Nephron (organoid): ENCODE measurements at regions not wholly inside any gene's neighbourhood (a gene's known extent, or its start where the extent isn't known, plus 50 kb on each side); places are given as distances from the start of the nearest gene placed in this dataset.
"Not testable (repeated sequence)": the region's sequence is repeated elsewhere in the genome, so short reads cannot be mapped to it uniquely, and the experiment has no call there.

Source experiments
- H3K27ac Mint-ChIP-seq, 3 experiments: 2 replicates each; pipeline ENCODE4 v1.8.0; 2020; ENCODE audit warnings: mixed read lengths in 3 of 3, mild to moderate bottlenecking in 2 of 3, moderate library complexity in 1 of 3
- H3K27me3 Mint-ChIP-seq: 2 replicates; pipeline ENCODE4 v1.8.0; 2021; ENCODE audit warnings: low read depth, mild to moderate bottlenecking, moderate library complexity, mixed read lengths
- H3K36me3 Mint-ChIP-seq: 2 replicates; pipeline ENCODE4 v1.8.0; 2020; ENCODE audit warnings: low read depth, mixed read lengths
- H3K4me1 Mint-ChIP-seq: 2 replicates; pipeline ENCODE4 v1.8.0; 2020; ENCODE audit warnings: mixed read lengths
- H3K4me3 Mint-ChIP-seq, 3 experiments: 2 replicates each; pipeline ENCODE4 v1.8.0; 2020; ENCODE audit warnings: mild to moderate bottlenecking in 3 of 3, mixed read lengths in 3 of 3, moderate library complexity in 2 of 3
- H3K9me3 Mint-ChIP-seq: 2 replicates; pipeline ENCODE4 v1.8.0; 2020; ENCODE audit warnings: mixed read lengths
- CTCF ChIP-seq, 3 experiments: fragments of 200-600 bp; sonication (generic); IDR thresholded peaks; one replicate each; pipeline ENCODE4 v1.5.0; 2021; ENCODE audit warnings: antibody characterized with exemption in 3 of 3; ENCODE audit not compliant: unreplicated experiment in 3 of 3

GRCh38 chr12:47340411-47341015 lies 260.8 kb upstream of the AMIGO2 start:
- no peaks in the 10 kb centered on the region for H3K36me3 Mint-ChIP-seq
- H3K9me3 Mint-ChIP-seq, result peaks cover 11% of the 10 kb centered on the region
- no peak overlapping the region for H3K4me3 Mint-ChIP-seq
- H3K4me1 Mint-ChIP-seq, result no peaks in the 10 kb centered on the region
- no peaks in the 10 kb centered on the region for H3K27me3 Mint-ChIP-seq
- no peak for TF ChIP-seq CTCF (IDR thresholded peaks at IDR 0.05; ENCODE audit: unreplicated experiment in 3 of 3)
- H3K27ac Mint-ChIP-seq, result no peak overlapping the region

GRCh38 chr12:47337581-47337980 lies 257.8 kb upstream of the AMIGO2 start:
- Mint-ChIP-seq H3K4me1 (no peaks in the 10 kb centered on the region), H3K27ac (no peak overlapping the region)
- TF ChIP-seq CTCF (IDR thresholded peaks at IDR 0.05; ENCODE audit: unreplicated experiment in 3 of 3), result no peak

GRCh38 chr12:47333271-47333858 lies 253.6 kb upstream of the AMIGO2 start:
- not testable (repeated sequence) for H3K4me3 Mint-ChIP-seq, H3K36me3 Mint-ChIP-seq, H3K27me3 Mint-ChIP-seq, H3K4me1 Mint-ChIP-seq, H3K27ac Mint-ChIP-seq
- peaks cover 11% of the 10 kb centered on the region for H3K9me3 Mint-ChIP-seq

More at GRCh38 chr12:47337581-47337980, 257.8 kb upstream of the AMIGO2 start:
- Mint-ChIP-seq H3K36me3 (no peaks in the 10 kb centered on the region), H3K27me3 (no peaks in the 10 kb centered on the region), H3K4me3 (no peak overlapping the region), H3K9me3 (peaks cover 11% of the 10 kb centered on the region)

GRCh38 chr12:47328831-47329545 lies 249.2 kb upstream of the AMIGO2 start:
- Mint-ChIP-seq H3K9me3 (no peaks in the 10 kb centered on the region), H3K4me1 (no peaks in the 10 kb centered on the region), H3K36me3 (no peaks in the 10 kb centered on the region), H3K27me3 (no peaks in the 10 kb centered on the region), H3K4me3 (no peak overlapping the region), H3K27ac (no peak overlapping the region)
- TF ChIP-seq CTCF (IDR thresholded peaks at IDR 0.05; ENCODE audit: unreplicated experiment in 3 of 3), result no peak

- Mint-ChIP-seq H3K36me3 (no peaks in the 10 kb centered on the region), H3K4me3 (no peak overlapping the region), H3K27me3 (no peaks in the 10 kb centered on the region), H3K4me1 (no peaks in the 10 kb centered on the region), H3K9me3 (peaks cover 5% of the 10 kb centered on the region), H3K27ac (no peak overlapping the region)
- TF ChIP-seq CTCF (IDR thresholded peaks at IDR 0.05; ENCODE audit: unreplicated experiment in 3 of 3), result no peak
Observed at GRCh38 chr12:47326190-47326589, 246.4 kb upstream of the AMIGO2 start.

GRCh38 chr12:47323802-47324201 lies 244.0 kb upstream of the AMIGO2 start:
- Mint-ChIP-seq H3K9me3 (peaks cover 10% of the 10 kb centered on the region), H3K36me3 (no peaks in the 10 kb centered on the region), H3K27me3 (no peaks in the 10 kb centered on the region), H3K27ac (no peak overlapping the region), H3K4me3 (no peak overlapping the region), H3K4me1 (no peaks in the 10 kb centered on the region)
- TF ChIP-seq CTCF (IDR thresholded peaks at IDR 0.05; ENCODE audit: unreplicated experiment in 3 of 3), result no peak
